ENCODE measurements at regions not wholly inside any gene's neighbourhood (a gene's known extent, or its start where the extent isn't known, plus 50 kb on each side); places are given as distances from the start of the nearest gene placed in this dataset.

DNA sequence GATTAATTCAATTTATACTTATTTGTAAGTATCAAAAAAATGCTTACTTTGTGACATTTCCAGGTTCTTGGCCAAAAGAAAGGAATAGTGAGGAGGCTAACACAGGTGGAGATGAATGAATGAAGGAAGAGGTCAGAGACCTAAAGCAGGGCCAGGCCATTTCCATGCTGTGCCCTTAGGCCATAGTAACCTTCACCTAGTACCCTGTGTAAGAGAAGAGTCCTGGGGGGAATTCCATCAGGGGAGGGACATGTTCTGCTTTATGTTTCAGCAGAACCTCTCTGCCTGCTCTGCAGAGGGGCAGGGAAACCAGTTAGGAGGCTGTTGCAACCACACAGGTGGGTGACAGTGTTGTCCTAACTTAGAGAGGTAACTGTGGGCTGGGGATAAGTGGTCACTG, 204.2 kb upstream of the CDH20 start:
- TF ChIP-seq ZFX (IDR thresholded peaks at IDR 0.05; ENCODE audit: borderline replicate concordance) = no peak
- TF ChIP-seq, protein P1, sequence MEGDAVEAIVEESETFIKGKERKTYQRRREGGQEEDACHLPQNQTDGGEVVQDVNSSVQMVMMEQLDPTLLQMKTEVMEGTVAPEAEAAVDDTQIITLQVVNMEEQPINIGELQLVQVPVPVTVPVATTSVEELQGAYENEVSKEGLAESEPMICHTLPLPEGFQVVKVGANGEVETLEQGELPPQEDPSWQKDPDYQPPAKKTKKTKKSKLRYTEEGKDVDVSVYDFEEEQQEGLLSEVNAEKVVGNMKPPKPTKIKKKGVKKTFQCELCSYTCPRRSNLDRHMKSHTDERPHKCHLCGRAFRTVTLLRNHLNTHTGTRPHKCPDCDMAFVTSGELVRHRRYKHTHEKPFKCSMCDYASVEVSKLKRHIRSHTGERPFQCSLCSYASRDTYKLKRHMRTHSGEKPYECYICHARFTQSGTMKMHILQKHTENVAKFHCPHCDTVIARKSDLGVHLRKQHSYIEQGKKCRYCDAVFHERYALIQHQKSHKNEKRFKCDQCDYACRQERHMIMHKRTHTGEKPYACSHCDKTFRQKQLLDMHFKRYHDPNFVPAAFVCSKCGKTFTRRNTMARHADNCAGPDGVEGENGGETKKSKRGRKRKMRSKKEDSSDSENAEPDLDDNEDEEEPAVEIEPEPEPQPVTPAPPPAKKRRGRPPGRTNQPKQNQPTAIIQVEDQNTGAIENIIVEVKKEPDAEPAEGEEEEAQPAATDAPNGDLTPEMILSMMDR (IDR thresholded peaks at IDR 0.05) = no peak
- H3K27ac ChIP-seq = no peak overlapping the region

DNA sequence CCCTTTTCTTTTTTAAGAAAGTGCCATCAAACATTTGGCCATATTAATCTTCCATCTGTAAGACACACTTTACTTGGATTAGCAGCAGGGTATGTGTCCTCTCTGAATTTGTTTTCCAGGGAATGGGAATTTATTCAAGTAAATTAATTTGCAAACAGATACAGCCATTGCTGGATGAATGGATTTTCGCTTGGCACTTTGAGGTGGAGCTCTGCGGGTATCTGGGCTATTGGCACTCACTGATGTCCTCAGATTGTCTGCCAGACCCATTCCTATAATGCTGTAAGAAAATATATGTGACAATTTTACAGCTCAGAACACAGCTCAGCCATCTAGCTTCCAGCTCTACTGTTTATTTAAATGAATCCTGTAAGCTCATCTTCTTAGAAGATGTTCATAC, 201.2 kb upstream of the CDH20 start:
- TF ChIP-seq, protein P1 (IDR thresholded peaks at IDR 0.05) = no peak
- no peak for TF ChIP-seq ZFX (IDR thresholded peaks at IDR 0.05; ENCODE audit: borderline replicate concordance)

DNA sequence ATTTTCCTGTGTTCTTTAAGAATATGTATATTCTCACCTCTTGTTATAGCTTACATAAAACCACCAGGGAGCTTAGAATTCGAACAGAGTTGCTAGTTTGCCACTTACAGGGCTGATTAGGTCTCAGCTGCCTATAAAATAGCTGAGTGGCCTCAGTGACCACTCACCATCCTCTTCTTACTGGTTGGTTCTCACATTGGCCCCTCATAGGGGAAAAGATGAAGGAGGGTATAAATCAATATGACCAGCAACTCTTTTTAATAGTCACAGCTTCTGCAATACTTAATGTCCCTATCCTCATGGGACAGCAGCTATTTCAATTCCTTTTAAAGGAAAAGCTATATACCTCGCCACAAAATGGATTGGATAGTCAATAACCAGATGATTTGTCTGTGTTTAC, 199.4 kb upstream of the CDH20 start:
- TF ChIP-seq, protein P1 (IDR thresholded peaks at IDR 0.05) = no peak
- TF ChIP-seq ZFX (IDR thresholded peaks at IDR 0.05; ENCODE audit: borderline replicate concordance) = no peak
- H3K27ac ChIP-seq = no peak overlapping the region

More for the DNA sequence above, 201.2 kb upstream of the CDH20 start:
- no peak overlapping the region for H3K27ac ChIP-seq

GRCh38 chr18:61136711-61137251, 196.4 kb upstream of the CDH20 start:
- TF ChIP-seq, protein P1 (IDR thresholded peaks at IDR 0.05) = no peak
- no peak for TF ChIP-seq ZFX (IDR thresholded peaks at IDR 0.05; ENCODE audit: borderline replicate concordance)
- no peak overlapping the region for H3K27ac ChIP-seq

DNA sequence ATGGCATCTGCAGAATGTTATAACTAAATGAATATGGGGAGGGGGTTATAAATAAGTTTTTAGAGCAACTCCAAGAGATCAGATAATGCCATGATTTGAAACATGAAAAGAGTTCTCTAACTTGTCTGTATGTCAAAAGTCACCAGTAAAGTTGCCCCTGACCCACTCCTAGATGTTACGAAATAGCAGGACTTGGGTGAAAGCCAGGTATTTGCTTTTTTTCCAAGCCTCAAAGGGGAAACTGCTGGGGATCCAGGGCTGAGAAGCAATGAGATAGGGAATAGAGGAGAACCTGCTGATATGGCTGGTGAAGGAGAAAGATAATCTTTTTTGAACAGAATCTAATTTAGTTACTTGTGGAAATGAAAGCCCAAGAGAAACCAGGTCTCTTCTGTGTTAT, 191.5 kb upstream of the CDH20 start:
- TF ChIP-seq ZFX (IDR thresholded peaks at IDR 0.05; ENCODE audit: borderline replicate concordance) = no peak
- TF ChIP-seq, protein P1 (IDR thresholded peaks at IDR 0.05) = no peak
- H3K27ac ChIP-seq = no peak overlapping the region

DNA sequence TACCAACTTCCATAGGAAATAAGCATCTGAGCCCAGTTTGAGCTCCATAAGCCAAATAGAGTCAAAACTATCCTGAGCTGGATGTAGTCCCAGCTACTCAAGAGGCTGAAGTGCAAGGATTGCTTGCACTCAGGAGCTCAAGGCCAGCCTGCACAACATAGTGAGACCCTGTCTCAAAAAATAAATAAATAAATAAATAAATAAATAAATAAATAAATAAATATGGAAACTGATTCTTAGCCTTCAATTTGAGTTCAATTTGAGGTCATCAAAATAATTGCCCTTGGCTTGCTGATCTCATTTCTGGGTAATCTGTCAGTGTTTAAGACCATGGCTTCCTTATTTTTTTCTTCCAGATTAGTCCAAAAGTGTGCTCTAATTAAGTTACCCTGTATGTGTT, 184.9 kb upstream of the CDH20 start:
- TF ChIP-seq ZFX (IDR thresholded peaks at IDR 0.05; ENCODE audit: borderline replicate concordance) = no peak
- TF ChIP-seq, protein P1 (IDR thresholded peaks at IDR 0.05) = no peak
- H3K27ac ChIP-seq = no peak overlapping the region

- TF ChIP-seq ZFX (IDR thresholded peaks at IDR 0.05; ENCODE audit: borderline replicate concordance) = no peak
- TF ChIP-seq, protein P1 (IDR thresholded peaks at IDR 0.05) = no peak
- no peak overlapping the region for H3K27ac ChIP-seq
These were observed 183.4 kb upstream of the CDH20 start for GRCh38 chr18:61149786-61150185.
